Kidney tubule cell (primary cell): ENCODE measurements at regions not wholly inside any gene's neighbourhood (a gene's known extent, or its start where the extent isn't known, plus 50 kb on each side); places are given as distances from the start of the nearest gene placed in this dataset.

Source experiments
- DNase-seq: peaks from one replicate; pipeline ENCODE4 v3.0.0-alpha.2; 2018; ENCODE audit warnings: low spot score

DNA sequence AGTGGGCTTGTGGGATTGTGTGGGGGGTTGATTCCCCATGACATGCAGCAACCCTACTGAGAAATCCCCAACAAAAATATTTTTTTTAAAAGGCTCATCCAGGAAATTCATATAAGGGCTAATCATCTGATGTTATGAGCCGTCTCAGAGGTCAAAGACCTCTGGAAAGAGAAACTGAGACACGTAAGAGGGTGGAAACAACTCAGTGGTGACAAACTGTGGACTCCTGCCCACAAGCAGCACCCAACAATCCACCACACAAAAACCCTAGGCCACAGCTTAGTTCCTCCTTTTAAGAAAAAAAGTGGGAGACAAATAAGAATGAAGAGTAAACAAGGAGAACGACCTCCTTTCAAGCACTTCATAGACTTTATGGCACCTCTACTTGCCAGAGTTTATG lies 1096.1 kb upstream of the NRXN1 start:
- peak; percentile 2 for DNase-seq

DNA sequence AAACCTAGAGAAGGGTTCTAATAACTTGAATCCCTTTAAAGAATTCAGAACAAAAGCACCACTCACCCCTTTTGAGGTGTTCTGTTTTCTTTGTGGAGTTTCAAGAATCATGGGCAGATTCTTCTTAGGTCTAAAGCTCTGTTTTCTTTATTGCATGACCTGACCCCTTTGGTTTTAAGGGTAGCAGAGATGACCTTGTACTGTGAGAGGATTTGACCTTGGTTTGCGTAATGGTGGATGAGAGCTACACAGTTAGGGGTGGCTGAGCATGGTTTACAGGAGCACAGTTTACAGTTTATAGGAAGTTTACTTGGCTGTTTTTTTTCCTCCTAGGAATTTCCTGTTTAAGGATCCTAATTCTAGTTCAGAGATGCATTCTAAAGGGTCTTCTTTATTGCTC lies 1095.6 kb upstream of the NRXN1 start:
- no peak for DNase-seq

DNA sequence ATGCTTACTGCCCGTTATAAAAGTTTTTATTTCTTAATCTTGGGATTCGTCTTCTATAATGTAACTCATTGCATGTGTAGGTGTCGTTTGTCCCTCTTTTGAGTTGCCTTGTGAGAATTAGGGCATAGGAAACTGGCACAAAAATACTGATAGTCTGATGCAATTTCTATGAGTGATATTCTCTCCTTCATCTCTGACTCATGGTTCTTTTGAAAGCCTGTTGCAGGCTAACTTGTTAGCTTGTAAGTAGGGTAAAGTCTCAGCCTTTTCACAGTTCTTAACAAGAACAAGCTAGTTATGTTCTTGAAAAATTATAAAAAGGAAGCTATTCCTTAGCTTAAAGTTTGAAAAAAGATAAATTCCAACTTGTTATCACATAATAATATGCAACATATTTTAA lies 1085.4 kb upstream of the NRXN1 start:
- no peak for DNase-seq

DNA sequence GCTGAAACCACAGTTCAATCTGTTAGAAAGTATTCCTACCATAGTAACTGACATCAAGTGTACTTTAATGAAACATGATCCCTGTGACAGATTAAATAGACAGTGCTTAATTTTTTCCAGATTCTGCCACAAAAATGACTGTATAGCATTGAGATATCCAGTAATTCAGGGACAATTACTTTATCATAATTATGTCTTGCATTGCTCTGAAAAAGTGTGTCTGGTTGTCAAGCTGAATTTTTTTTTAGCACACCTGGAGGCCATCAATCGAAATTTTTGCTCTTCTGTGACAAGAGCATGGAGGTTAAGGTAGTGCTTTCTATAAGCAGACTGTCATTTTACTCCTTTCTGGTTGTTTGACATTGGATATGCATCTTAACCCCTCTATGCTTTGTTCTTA lies 1083.8 kb upstream of the NRXN1 start:
- DNase-seq, result no peak

DNA sequence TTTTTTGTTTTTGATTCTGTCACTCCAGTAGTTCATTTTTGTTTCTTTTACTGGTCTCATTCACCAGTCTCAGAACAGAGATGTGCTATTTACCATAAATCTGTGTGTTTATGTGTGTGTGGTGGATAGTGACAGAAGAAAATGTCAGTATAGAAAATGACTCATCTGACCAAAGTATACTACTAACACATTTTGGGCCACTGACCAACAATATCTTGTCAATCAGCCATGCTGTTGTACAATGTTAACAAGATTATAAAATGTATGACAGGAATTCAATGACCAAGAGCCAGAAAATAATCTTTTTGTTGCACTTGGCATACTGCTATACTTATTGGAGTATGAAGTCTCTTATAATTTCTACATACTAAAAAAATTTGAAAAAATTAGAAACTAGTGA lies 1081.4 kb upstream of the NRXN1 start:
- no peak for DNase-seq

DNA sequence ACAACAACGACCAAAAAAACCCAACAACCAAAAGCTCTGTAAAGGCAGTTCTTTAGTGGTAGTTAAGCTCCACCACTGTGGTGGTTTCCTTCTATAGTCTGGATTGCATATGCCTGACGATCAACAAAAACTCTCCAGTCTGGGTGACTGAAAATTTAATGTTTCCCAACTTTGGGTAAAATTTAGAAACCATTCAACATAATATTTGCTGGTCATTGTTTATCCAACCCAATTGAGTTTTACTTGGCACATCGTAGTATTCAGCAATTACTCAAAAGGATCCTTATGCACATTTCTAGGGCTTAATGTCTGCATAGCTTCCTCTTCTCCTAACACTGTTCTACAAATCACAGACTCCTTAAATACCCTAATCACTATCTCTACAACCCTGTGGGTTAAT lies 1080.2 kb upstream of the NRXN1 start:
- no peak for DNase-seq

DNA sequence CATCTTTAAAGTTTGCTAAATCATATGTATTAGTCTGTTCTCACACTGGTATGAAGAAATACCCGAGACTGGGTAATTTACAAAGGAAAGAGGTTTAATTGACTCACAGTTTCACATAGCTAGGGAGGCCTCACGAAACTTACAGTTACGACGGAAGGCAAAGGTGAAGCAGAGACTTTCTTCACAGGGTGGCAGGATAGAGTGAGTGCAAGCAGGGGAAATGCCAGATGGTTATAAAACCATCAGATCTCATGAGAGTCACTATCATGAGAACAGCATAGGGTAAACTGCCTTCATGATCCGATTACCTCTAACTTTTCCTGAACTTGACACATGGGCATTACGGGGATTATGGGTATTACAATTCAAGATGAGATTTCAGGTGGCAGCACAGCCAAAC lies 1075.2 kb upstream of the NRXN1 start:
- DNase-seq, result no peak

DNA sequence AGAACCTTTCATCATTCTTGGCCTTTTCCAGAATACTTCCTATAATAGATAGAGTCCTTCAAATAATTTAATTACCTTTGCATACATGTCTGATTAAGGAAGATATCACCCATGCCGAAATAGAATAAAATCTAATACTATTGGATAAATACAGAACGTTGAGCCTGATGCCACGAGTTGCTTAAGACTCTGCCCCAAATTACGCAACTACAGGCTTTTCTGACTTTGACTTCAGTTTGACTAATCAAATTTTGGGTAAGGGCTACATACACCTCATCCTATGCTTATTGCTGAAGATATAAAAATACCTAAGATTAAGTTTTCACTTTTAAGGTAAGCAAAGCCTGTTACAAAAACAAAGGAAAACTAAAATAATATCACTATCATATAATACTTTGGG lies 1065.1 kb upstream of the NRXN1 start:
- no peak for DNase-seq

DNA sequence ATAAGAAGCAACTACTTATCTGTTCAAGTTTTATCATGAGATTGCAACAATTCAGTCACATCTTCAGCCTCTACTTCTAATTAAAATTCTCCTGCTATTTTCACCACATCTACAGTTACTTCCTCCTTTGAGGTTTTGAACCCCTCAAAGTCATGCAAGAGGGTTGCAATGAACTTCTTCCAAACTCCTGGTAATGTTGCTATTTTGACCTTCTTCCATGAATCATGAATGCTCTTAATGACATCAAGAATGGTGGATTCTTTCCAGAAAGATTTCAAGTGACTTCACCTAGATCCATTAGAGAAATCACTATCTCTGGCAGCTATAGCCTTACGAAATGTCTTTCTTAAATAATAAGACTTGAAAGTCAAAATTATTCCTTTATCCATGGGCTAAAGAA lies 1052.8 kb upstream of the NRXN1 start:
- no peak for DNase-seq

DNA sequence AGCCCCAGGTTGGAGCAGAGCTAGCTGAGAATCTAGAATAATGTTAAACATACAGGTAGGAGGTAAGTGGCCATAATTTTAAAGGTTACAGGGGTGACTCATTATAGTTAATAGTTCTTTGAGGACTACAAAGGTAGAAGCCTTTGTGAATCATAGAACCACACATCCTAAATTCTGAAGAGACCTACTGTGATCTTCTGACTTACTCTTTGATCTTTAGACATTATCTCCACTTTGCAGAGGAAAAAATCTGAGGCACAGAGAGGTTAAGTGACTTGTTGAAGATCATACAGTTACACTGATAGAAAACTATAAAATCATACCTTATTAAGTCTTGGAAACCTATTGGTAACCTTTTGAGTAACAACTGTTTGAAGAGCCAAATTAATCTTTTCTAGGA lies 1051.3 kb upstream of the NRXN1 start:
- DNase-seq, result no peak

DNA sequence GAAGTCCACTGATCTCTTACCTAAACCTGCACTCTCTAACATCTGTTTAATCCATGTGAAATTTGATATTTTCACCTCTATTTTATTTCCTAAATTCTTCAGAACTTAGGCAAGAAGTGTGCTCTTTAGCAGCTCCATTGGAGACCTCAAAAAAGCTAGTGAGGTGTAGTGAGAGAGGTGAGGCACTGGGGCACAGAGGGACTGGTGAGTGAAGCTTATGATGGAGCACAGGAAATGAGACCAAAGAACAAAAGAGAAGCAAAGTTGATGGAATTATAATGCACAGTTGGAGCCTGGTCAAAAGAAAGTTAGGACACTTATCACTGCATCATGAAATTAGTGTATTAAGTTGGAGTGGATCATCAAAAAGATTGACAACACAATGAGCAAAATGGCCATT lies 1050.7 kb upstream of the NRXN1 start:
- no peak for DNase-seq

DNA sequence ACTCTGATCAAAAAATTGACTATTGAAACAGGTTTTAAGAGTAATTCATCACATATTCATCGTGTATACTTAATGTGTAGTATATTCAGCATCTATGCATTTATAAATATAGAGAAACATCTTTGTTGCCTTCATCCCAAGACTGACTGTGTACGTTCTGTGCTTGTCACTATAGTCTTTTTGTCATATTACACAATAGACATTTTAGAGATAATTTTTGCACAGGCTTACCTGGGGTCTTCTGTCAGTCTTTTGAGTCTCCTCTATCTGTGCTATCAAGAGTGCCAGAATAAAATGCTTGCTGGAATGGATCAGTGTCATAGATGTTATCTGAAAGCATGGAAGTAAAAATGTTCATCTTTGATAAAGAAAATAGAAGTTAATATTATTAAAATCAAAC lies 1047.7 kb upstream of the NRXN1 start:
- no peak for DNase-seq

DNA sequence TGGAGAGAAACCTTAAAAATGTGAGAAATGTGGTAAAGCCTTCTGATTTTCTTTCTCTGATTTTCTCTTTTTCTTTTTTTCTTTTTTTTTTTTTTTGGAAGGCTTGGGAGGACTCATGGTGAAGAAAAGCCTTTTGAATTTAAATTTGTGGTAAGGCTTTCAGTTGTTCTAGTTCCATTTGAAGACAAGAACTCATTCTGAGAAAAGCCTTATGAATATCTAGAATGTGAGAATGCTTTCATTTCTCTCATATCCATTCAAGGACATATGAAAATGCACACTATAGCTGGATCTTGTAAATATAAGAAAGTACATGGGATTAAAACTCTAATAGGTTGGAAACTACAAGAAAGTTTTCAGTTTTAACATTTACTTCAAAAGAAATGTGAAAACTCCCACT lies 1045.2 kb upstream of the NRXN1 start:
- DNase-seq, result no peak

DNA sequence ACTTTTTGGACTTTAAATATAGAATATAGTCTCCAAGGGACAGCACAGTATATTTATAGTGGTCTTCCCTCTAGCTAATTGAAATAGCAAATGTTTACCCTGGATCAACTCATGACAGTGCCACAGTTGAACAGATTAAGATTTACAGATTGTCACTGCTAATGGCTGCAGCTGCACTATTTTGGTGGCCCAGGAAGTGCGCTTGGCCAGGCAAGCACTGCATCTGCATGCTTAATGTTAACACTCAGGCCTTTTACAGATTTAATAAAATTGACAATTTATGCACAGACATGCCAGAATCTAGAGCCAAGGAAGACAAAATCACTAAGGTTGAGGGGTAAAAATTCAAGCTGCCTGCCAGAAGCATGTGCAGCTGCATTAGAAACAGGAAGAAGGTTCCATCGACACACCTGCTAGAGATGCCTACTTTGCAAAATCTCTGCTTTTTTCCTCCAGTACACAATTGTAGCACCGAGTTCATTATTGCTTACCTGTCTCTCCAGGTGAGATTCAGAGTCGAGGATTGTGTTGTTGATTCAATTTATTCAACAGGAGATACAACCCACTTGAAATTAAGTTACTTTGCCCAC lies 1042.3 kb upstream of the NRXN1 start:
- DNase-seq, result no peak

DNA sequence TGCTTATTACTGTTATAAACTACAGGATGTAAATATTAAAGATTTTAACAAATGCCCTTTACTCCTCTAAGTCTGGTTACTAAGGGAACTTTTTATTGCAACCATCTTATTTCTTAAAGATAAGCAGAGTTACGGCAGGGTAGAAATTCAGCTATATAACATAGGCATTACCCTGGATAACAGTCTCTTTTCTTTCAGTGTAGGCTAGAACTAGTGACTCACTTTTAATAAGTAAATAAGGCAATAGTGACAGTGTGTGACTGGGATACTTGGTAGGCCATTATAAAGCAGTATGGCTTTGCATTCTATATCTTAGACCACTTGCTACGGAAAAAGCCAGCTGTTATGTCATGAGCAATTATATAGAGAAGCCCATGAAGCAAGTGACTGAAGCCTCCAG lies 1041.0 kb upstream of the NRXN1 start:
- DNase-seq, result no peak

DNA sequence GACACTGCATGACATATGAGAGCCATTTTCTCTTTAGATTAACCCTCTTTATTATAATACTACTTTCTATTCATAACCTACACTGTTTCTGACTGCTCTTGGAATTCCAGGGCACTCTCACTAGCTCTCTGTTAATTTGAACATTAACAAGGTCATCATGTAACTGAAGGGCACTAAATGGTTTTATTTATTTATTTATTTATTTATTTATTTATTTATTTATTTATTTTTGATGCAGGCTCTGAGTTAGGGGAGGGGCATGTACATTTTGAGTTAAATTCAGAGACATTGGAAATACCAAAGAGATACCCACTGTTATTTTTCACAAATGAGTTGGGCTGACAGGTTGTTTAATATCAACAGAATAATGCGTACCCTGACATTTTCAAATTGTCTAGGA lies 1038.7 kb upstream of the NRXN1 start:
- DNase-seq, result no peak

DNA sequence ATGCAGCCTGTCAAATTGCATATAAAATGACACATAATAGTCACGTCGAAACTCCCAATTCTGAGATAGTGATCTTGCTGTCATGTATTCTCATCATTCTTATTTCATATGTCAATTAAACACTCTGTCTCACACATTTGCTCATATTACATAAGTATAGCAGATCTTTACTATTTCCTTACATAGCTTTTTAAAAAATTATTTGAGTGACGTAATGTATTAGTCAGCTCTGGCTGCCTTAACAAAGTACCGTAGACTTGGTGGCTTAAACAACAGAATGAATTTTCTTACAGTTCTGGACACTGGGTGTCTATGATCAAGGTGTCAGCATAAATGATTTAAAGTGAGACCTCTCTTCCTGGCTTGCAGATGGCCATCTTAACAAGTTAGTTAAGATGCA lies 1032.3 kb upstream of the NRXN1 start:
- DNase-seq, result no peak

DNA sequence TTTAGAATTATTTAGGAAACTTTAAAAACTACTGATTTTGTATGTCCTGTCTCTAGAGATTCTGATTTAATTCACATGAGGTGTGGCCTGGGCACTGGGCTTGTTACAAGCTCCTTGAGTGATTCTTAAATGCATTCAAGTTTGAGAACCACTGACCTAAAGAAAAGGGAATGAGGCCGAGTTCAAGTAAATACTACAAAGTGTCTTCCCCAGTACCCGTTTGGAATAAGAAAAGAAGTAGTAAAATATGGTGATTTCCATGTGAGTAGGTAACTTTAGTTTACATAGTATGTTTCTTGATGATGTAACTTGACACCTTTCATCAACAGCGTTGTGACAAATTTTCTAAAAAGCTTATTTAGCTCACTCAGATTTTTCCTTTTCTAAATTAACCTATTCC lies 1022.9 kb upstream of the NRXN1 start:
- no peak for DNase-seq

DNA sequence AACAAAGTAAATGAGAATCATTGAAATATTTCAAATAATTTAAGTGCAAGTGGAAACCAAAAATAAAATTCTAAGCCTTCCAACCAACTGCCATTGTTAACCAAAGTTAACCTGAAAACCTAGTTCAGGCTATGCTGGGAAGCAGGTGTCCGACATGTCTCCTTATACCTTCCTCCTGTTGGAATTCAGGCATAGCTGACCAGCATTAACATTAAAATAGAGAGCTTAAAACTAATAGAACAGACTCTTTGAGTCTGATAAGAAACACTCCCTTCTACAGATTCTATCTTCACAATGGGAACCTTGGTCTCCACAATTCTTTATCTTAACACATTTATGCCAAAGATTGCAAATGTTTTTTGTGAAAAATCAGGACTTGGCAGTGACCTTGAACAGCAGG lies 1004.9 kb upstream of the NRXN1 start:
- no peak for DNase-seq

DNA sequence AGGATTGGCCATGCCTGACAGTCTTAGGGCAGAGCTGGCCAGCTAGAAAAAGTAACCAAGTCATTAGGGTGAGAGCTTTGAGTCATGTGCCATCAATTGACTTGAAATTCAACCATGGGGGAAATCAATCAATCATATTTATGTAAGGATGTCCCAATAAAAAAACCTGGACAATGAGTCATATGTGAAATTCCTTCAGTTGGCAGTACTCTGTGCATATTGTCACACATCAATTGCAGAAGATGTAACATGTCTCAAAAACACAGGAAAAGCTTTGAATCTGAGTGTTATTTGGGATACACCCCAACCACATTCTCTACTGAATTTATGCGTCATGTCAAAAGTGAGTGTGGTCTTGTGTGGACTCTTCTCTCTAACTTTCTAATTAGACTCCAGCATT lies 1004.1 kb upstream of the NRXN1 start:
- no peak for DNase-seq

DNA sequence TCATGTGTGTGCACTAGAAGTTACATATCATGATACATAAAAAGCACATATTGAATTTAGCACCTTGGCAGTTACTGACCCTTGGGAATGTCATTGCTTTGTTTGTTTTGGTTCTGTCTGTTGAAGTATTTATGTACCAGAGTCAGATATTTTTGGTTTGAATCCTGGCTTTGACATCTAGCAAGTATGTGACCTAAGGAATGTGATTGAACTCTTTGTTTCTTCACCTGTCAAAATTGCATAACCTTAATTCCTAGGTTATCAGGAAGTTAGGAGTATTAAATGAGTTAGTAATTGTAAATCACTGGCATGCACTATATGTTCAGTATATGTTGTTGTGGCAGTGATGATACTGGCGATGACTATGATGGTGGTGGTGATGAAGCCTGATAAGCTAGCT lies 1003.5 kb upstream of the NRXN1 start:
- no peak for DNase-seq

DNA sequence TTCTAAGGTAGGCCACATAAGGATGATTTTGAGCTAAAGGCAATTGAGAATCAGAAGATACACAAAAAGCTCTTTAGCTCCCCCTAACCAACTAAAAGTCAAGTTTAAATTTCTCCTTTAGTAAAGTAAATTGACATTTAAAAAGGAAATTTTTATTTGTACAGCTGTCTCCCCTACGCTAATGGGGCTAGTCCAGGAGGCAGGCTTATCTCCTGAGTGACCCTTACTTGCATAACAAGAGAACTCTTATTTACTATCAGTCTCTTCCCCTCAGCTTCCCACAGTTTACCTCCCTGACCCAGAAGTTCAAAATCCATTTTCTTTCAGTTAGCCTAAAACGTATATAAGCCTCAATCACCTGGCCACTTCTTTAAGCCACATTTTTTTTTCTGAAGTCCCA lies 1002.8 kb upstream of the NRXN1 start:
- no peak for DNase-seq

DNA sequence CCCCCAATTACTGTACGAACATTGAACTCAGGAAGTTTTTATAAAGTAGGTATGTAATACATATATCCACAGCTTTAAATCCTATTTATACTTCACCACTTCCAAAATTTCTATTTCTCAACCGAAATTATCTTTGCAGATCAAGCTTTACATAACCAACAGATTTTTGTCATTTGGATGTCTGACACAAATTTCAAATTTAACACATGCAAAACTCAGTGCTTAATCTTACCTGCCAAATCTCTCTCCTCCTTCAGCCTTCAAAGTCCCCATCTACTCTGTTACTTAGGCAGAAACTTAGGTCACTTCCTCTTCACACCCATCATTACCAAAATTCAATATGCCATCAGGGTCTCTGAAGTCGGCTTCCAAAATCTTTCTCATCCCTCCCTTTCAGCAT lies 990.1 kb upstream of the NRXN1 start:
- no peak for DNase-seq

DNA sequence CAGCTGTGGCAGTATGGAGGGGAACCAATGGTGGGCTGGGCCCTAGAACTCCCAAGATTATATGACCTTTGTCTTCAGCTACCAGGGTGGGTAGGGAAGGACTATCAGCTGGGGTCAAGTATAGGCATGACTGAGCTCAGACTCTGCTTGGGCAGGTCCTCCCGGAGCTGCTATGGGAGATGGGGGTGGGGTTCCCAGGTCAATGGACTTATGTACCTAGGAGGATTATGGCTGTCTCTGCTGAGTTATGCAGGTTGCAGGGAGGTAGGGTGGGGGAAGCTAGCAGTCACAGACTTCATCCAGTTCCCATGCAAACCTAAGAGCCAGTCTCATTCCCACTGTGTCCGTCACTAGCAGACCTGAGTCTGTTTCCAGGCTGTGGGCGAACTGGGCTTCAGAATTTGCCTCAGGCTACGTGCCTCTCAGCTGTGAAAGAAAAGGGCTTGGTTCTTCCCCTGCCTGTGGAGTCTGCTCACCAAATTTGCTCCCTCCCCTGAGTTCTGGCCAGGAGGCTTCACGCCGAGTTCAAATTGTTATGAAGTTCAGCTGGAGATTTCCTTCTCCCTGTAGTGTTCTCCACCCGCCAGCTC lies 985.8 kb upstream of the NRXN1 start:
- DNase-seq, result no peak
